Prostate gland (tissue), 2 donors: ENCODE measurements at regions not wholly inside any gene's neighbourhood (a gene's known extent, or its start where the extent isn't known, plus 50 kb on each side); places are given as distances from the start of the nearest gene placed in this dataset.

Experiments
- DNase-seq: peaks from one replicate; pipeline ENCODE4 v3.0.0-alpha.2; 2019; ENCODE audit warnings: low spot score
- H3K27ac ChIP-seq, 2 donors: fragments of 200-600 bp; sonication (generic); 2 replicates each; pipeline ENCODE4 v1.5.1; 2017 to 2019
- H3K27me3 ChIP-seq: fragments of 200-600 bp; sonication (generic); replicated peaks from 2 replicates; pipeline ENCODE4 v1.5.1; 2019; ENCODE audit not compliant: insufficient read depth
- H3K36me3 ChIP-seq, 2 donors: fragments of 200-600 bp; sonication (generic); 1 replicate in 1 of 2; 2 replicates in 1 of 2; pipeline versions ENCODE4 v1.5.1 to v1.8.1; 2017 to 2019
- H3K4me1 ChIP-seq: fragments of 200-600 bp; sonication (generic); replicated peaks from 2 replicates; pipeline ENCODE4 v1.5.1; 2019
- H3K4me3 ChIP-seq, 2 donors: fragments of 200-600 bp; sonication (generic); 2 replicates each; pipeline ENCODE4 v1.5.1; 2017 to 2019
- H3K9me3 ChIP-seq: fragments of 200-600 bp; sonication (generic); 2 replicates; pipeline ENCODE4 v1.5.1; 2017
- POLR2A ChIP-seq: fragments of 450-650 bp; IDR thresholded peaks from one replicate; pipeline ENCODE4 v1.6.1; 2016; ENCODE audit warnings: antibody characterized with exemption, mild to moderate bottlenecking
- POLR2AphosphoS5 ChIP-seq: sonication (generic); formaldehyde crosslinking; IDR thresholded peaks from one replicate; pipeline ENCODE4 v1.6.1; 2017; ENCODE audit warnings: antibody characterized with exemption
- WGBS: methylation state at CpG from one replicate; pipeline ENCODE4 v1.1.5; 2018; 5-methylcytosine and 5-hydroxymethylcytosine counted together
- intact Hi-C: fragments of 100-400 bp; cut with DNase I; formaldehyde crosslinking; loops from one replicate; pipeline ENCODE4 v1.14.2; 2022
- TF ChIP-seq, protein P1 (sequence below), 4 experiments: fragments of 200-600 bp in 2 of 4; fragments of 450-650 bp in 2 of 4; sonication (generic) in 2 of 4; IDR thresholded peaks; 1 replicate in 3 of 4; 2 replicates in 1 of 4; pipeline ENCODE4 v1.5.1; 2016 to 2019; ENCODE audit warnings: antibody characterized with exemption in 4 of 4, mild to moderate bottlenecking in 2 of 4, moderate library complexity in 2 of 4

DNA sequence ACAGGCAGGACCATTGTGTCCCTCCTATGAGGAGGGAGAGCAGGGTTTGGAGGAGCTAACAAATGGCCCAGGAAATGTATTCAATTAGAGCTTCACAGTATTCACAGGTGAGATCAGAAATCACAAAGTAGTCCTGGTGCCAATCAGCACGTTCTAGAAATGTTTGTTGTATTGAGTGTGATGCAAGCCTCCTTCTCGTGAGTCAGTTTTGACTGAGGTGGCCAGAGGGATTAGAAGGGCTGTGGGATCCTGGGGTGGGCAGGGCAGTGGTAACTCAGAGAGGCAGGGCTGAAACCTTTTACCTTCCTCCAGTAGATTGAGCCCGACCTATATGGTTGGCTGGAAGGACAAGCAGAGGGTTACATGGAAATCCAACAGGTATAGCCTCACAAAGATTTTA lies 95.0 kb downstream of the BOD1L2 start:
- Histone ChIP-seq H3K9me3 (no peaks in the 10 kb centered on the region), H3K4me3 (no peak overlapping the region), H3K36me3 (no peaks in the 10 kb centered on the region), H3K4me1 (no peaks in the 10 kb centered on the region), H3K27me3 (no peaks in the 10 kb centered on the region), H3K27ac (no peak overlapping the region)
- no peak for TF ChIP-seq POLR2AphosphoS5
- TF ChIP-seq, protein P1, sequence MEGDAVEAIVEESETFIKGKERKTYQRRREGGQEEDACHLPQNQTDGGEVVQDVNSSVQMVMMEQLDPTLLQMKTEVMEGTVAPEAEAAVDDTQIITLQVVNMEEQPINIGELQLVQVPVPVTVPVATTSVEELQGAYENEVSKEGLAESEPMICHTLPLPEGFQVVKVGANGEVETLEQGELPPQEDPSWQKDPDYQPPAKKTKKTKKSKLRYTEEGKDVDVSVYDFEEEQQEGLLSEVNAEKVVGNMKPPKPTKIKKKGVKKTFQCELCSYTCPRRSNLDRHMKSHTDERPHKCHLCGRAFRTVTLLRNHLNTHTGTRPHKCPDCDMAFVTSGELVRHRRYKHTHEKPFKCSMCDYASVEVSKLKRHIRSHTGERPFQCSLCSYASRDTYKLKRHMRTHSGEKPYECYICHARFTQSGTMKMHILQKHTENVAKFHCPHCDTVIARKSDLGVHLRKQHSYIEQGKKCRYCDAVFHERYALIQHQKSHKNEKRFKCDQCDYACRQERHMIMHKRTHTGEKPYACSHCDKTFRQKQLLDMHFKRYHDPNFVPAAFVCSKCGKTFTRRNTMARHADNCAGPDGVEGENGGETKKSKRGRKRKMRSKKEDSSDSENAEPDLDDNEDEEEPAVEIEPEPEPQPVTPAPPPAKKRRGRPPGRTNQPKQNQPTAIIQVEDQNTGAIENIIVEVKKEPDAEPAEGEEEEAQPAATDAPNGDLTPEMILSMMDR (IDR thresholded peaks at IDR 0.05): no peak
- no peak for TF ChIP-seq POLR2A
- DNase-seq: no peak
- intact Hi-C loops: no loop called here
- WGBS: 75% methylated on average over 3 of the region's 3 CpGs

DNA sequence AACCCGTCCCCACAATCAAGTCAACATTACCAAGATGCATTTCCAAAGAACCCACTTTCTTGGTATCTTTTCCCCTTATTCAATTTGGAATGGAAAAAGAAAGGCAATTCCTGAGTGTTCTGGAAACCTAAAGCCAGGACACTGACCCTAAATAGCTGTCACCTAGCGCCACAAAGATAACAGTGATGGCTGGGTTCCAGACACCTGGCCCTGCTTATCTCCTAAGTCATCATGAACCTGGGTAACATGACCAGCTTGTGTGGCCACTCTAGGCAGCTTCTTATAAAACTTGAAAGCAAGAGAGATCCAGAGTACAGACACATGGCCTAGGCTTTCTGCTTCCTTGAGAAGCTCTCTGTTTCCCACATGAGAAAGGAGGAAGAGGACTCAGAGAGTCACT lies 95.4 kb downstream of the BOD1L2 start:
- no peaks in the 10 kb centered on the region for H3K4me1 ChIP-seq
- H3K27ac ChIP-seq: no peak overlapping the region
- DNase-seq: no peak
- 66% methylated on average over 2 of the region's 2 CpGs for WGBS
- H3K9me3 ChIP-seq: no peaks in the 10 kb centered on the region
- intact Hi-C loops: no loop called here
- no peak overlapping the region for H3K4me3 ChIP-seq
- no peaks in the 10 kb centered on the region for H3K27me3 ChIP-seq
- TF ChIP-seq POLR2AphosphoS5 (no peak), POLR2A (no peak)
- TF ChIP-seq, protein P1 (IDR thresholded peaks at IDR 0.05): no peak
- H3K36me3 ChIP-seq: no peaks in the 10 kb centered on the region

DNA sequence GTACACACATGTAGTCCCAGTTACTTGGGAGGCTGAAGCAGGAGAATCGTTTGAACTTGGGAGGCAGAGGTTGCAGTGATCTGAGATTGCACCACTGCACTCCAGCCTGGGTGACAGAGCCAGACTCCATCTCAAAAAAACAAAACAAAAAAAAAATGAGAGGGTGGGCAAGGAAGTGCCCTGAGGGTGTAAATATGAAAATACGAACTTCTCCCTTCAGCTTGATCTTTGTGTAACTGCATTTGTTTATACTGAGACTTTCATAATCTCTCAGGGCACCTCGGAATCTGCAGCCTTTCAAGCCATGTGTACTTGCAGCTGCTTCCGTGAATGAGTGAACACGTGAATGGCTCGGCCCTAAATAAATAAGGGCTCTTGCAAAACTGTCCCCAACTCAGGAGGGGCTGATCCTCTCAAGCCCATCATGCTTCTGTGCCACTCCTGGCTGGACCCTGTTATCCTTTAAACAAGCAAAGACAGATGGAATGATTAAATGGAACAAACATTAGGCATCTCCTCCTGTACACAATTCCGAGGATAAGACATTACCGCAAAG lies 96.8 kb downstream of the BOD1L2 start:
- no peak for DNase-seq
- no peaks in the 10 kb centered on the region for H3K27me3 ChIP-seq
- no peak overlapping the region for H3K27ac ChIP-seq
- H3K36me3 ChIP-seq: no peaks in the 10 kb centered on the region
- 58% methylated on average over 8 of the region's 8 CpGs for WGBS
- no peak overlapping the region for H3K4me3 ChIP-seq
- H3K4me1 ChIP-seq: no peaks in the 10 kb centered on the region
- no peaks in the 10 kb centered on the region for H3K9me3 ChIP-seq
- no peak for TF ChIP-seq POLR2A
- no peak for TF ChIP-seq POLR2AphosphoS5
- TF ChIP-seq, protein P1 (IDR thresholded peaks at IDR 0.05): no peak
- intact Hi-C loops: no loop called here

DNA sequence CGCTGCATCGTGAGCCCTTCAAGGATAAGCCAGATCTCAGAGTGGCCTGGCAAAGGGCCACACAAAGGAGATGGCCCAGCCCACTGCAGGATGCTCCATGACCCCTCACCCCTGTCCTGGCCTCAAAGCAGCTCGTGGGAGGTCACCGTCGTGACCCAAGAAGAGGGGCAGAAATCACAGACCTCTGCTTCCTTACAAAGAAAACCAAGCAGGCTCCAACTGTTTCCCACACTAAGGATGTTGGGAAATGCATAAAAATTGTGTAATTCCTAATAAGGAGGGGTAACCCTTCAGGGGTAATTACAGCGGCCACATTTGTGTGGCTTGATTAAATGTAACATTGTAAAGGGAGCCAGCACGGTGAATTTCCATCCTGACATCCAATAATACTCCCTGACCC lies 102.3 kb downstream of the BOD1L2 start:
- intact Hi-C loops: no loop called here
- TF ChIP-seq, protein P1 (IDR thresholded peaks at IDR 0.05): no peak
- TF ChIP-seq POLR2AphosphoS5: no peak
- no peak for TF ChIP-seq POLR2A
- Histone ChIP-seq H3K27ac (no peak overlapping the region), H3K36me3 (no peaks in the 10 kb centered on the region), H3K4me1 (no peaks in the 10 kb centered on the region), H3K9me3 (no peaks in the 10 kb centered on the region), H3K27me3 (no peaks in the 10 kb centered on the region), H3K4me3 (no peak overlapping the region)
- WGBS: 60% methylated on average over 7 of the region's 7 CpGs
- DNase-seq: no peak

DNA sequence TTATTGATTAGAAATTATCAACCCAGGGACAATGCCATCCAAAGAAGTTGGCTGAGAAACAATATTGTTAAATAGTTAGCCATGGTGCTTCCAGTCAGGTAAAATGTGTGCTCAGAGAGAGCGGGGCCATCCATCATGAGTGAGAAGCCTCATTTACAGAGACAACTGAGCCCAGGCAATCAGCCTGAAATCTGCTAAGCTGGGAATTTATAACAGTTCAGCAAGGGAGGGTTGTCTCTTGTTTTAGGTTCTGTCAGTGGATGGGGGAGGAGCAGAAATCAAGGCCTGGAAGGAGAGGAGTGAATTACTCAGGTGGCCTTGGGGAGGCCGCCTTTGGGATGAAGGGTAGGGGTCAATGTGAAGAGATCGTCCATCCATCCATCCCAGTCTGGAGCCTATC lies 102.5 kb upstream of the ST8SIA3 start:
- 91% methylated on average over 3 of the region's 3 CpGs for WGBS
- H3K27ac ChIP-seq: no peak overlapping the region
- no peaks in the 10 kb centered on the region for H3K4me1 ChIP-seq
- intact Hi-C loops: no loop called here
- no peaks in the 10 kb centered on the region for H3K27me3 ChIP-seq
- H3K36me3 ChIP-seq: no peaks in the 10 kb centered on the region
- DNase-seq: no peak
- TF ChIP-seq, protein P1 (IDR thresholded peaks at IDR 0.05): no peak
- TF ChIP-seq POLR2AphosphoS5 (no peak), POLR2A (no peak)
- H3K9me3 ChIP-seq: no peaks in the 10 kb centered on the region
- no peak overlapping the region for H3K4me3 ChIP-seq
